Kidney (tissue), 13 donors: ENCODE measurements at regions not wholly inside any gene's neighbourhood (a gene's known extent, or its start where the extent isn't known, plus 50 kb on each side); places are given as distances from the start of the nearest gene placed in this dataset.

Experiments used
- DNase-seq, 5 donors: peaks; one replicate each; pipeline ENCODE4 v3.0.0-alpha.2; 2013 to 2020
- FAIRE-seq: peaks from 2 replicates; lab custom pipeline; 2012; peaks lifted over from hg19 to GRCh38; lab: Jason Lieb, UNC
- H3K27ac ChIP-seq, 2 donors: one replicate each; pipeline ENCODE4 v1.7.0; 2013; ENCODE audit warnings: low read depth in 2 of 2, low read length in 2 of 2, inconsistent platforms in 1 of 2
- H3K27me3 ChIP-seq: one replicate; pipeline ENCODE4 v1.7.1; 2013; ENCODE audit warnings: low read length, inconsistent platforms; ENCODE audit not compliant: control insufficient read depth, insufficient read depth
- H3K36me3 ChIP-seq, 3 donors: one replicate each; pipeline versions ENCODE4 v1.7.0 to v1.7.1; 2013; ENCODE audit warnings: low read length in 3 of 3, control low read depth in 1 of 3, inconsistent platforms in 1 of 3; ENCODE audit not compliant: insufficient read depth in 3 of 3, control insufficient read depth in 2 of 3
- H3K4me1 ChIP-seq, 3 donors: one replicate each; pipeline versions ENCODE4 v1.7.0 to v1.7.1; 2013; ENCODE audit warnings: low read length in 3 of 3, inconsistent platforms in 1 of 3, low read depth in 1 of 3; ENCODE audit not compliant: control insufficient read depth in 2 of 3, insufficient read depth in 2 of 3
- H3K4me3 ChIP-seq, 3 donors: one replicate each; pipeline versions ENCODE4 v1.7.0 to v1.8.1; 2013; ENCODE audit warnings: low read length in 3 of 3, control low read depth in 1 of 3, inconsistent platforms in 1 of 3
- H3K9ac ChIP-seq, 3 donors: one replicate each; pipeline versions ENCODE4 v1.7.0 to v1.7.1; 2013; ENCODE audit warnings: low read length in 3 of 3, control low read depth in 1 of 3, inconsistent platforms in 1 of 3
- H3K9me3 ChIP-seq, 3 donors: one replicate each; pipeline versions ENCODE4 v1.7.0 to v1.7.1; 2013; ENCODE audit warnings: low read length in 3 of 3, control low read depth in 1 of 3, inconsistent platforms in 1 of 3; ENCODE audit not compliant: control insufficient read depth in 2 of 3, insufficient read depth in 1 of 3
- CTCF ChIP-seq: IDR thresholded peaks from 3 replicates; pipeline ENCODE4 v1.5.1; 2012; ENCODE audit warnings: mild to moderate bottlenecking, moderate library complexity, borderline replicate concordance; ENCODE audit not compliant: insufficient read depth; ENCODE audit errors: extremely low read depth
- intact Hi-C: fragments of 100-400 bp; cut with DNase I; formaldehyde crosslinking; loops from one replicate; pipeline ENCODE4 v1.11.1; 2022
- donor health status: control.
- donor health status: control.
- donor health status: control.
- donor health status: control.
- donor health status: control.
- donor health status: DM: yes; HTN: yes; CAD: no.
- donor health status: Normal renal cell carcinoma (clear cell type).

DNA sequence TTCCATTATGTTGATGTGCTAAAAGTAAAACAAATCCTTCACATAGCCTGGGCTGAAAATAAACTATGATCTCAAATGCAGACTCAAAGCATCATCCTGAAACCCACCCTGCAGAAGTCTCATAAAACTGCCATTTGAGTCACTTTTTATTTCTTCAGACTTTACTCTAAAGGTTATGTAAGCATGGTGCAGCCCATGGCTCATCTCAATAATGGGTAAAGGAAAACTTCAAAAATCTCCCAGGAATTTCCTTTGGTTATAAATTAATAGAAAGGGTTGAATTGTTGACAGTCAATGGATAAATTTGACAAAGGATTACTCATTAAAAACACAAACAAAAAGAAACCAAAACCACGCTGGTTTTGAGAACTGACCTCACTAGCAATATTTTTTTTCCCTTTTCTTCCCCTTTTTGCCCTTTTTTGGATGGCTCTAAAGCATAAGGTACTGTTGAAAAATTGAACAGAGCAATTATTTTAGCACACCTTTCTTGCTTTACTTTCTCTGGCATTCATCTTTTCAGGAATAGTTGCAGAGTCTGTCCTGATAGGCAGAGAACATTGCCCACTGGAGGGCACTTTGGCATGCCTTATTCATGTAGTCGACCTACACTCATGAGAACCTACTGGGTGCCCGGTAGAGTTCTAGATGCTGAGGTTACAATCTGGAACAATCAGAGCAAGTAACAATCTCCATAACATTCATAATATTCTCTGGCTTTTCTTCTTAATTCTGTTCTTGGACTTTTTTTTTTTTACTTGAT, 191.4 kb downstream of the TMEM167A start:
- no peaks in the 10 kb centered on the region for H3K27me3 ChIP-seq
- TF ChIP-seq CTCF, result no peak
- H3K4me1 ChIP-seq, result peaks cover 0 to 2% (median 0%) of the 10 kb centered on the region in 3 donors
- FAIRE-seq, result peak; percentile 88
- H3K36me3 ChIP-seq, result no peaks in the 10 kb centered on the region
- intact Hi-C loops, result no loop called here
- H3K9ac ChIP-seq, result no peak overlapping the region
- H3K27ac ChIP-seq, result no peak overlapping the region
- H3K4me3 ChIP-seq, result peak overlapping the region in 2 of 3 donors; percentile 0 to 18
- peak in 3 of 5 donors; percentile 17 to 92 (median 87) for DNase-seq
- H3K9me3 ChIP-seq, result no peaks in the 10 kb centered on the region

DNA sequence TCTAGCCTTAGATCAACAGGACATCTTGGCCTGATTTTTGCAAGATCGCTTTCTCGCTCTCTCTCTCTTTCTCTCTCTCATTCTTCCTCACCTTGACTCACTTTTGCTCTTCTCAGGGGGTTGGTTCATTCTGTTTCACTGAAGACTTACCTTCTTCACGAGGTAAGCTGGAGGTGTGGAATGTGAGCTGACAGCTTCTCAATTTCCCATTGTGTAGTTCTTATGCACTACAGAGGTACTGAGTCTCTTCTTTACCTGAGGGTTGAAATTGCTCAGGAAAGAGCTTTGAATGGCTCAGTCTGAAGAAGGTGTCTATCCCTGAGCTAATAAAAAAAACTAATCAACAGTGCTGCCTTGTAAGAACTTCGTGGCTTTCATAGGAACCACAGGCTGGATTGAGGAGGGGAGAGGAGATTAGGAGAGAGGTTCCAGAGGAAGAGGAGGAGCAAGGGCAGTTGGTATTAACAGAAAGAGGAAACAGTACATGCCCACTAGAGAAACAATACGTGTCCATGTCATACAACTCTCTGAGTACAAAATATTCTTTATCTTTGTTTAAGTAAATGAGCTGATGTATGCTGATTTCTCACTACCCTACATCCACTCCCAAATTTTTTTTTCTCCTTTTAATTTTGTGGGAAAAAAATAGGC, 192.2 kb downstream of the TMEM167A start:
- TF ChIP-seq CTCF, result no peak
- no peak overlapping the region for H3K4me3 ChIP-seq
- H3K27ac ChIP-seq, result no peak overlapping the region
- DNase-seq (no peak), FAIRE-seq (no peak)
- no peaks in the 10 kb centered on the region for H3K27me3 ChIP-seq
- H3K9ac ChIP-seq, result no peak overlapping the region
- intact Hi-C loops, result no loop called here
- no peaks in the 10 kb centered on the region for H3K9me3 ChIP-seq
- peaks cover 0 to 2% (median 0%) of the 10 kb centered on the region in 3 donors for H3K4me1 ChIP-seq
- no peaks in the 10 kb centered on the region for H3K36me3 ChIP-seq

DNA sequence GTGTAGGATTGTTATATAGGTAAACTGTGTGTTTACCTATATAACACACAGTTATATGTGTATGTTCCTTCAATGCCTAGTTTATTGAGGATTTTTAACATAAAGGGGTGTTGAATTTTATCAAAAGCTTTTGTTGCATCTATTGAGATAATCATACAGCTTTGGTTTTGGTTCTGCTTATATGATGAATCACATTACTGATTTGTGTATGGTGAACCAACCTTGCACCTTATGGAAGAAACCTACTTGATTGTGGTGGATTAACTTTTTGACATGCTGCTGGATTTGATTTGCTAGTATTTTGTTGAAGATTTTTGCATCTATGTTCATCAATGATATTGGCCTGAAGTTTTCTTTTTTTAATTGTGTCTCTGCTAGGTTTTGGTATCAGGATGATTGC, 194.9 kb downstream of the TMEM167A start:
- no peak for TF ChIP-seq CTCF
- peaks cover 0 to 2% (median 0%) of the 10 kb centered on the region in 3 donors for H3K4me1 ChIP-seq
- no peak overlapping the region for H3K9ac ChIP-seq
- DNase-seq, result no peak
- intact Hi-C loops, result no loop called here
- no peak overlapping the region for H3K27ac ChIP-seq
- peaks cover 0 to 7% (median 3%) of the 10 kb centered on the region in 3 donors for H3K9me3 ChIP-seq
- no peak for FAIRE-seq
- H3K4me3 ChIP-seq, result no peak overlapping the region
- no peaks in the 10 kb centered on the region for H3K36me3 ChIP-seq
- H3K27me3 ChIP-seq, result no peaks in the 10 kb centered on the region
